Heart left ventricle (tissue), 16 donors: ENCODE measurements at regions not wholly inside any gene's neighbourhood (a gene's known extent, or its start where the extent isn't known, plus 50 kb on each side); places are given as distances from the start of the nearest gene placed in this dataset.

Source experiments
- ATAC-seq, 4 donors: fragments of 200-7000 bp; cut with Tn5 transposase; one replicate each; pipeline ENCODE4 v1.9.1; 2020 to 2022; ENCODE audit warnings: moderate library complexity in 4 of 4, mild to moderate bottlenecking in 3 of 4, moderate number of reproducible peaks in 1 of 4
- DNase-seq, 5 donors: peaks; one replicate each; pipeline ENCODE4 v3.0.0-alpha.2; 2020
- H3K27ac ChIP-seq, 12 donors: fragments of 200-600 bp; sonication (generic) in 4 of 12; one replicate each; pipeline versions ENCODE4 v1.5.0 to v1.8.0; 2016 to 2022; ENCODE audit warnings: mild to moderate bottlenecking in 2 of 12
- H3K27me3 ChIP-seq, 9 donors: fragments of 200-600 bp; sonication (generic) in 2 of 9; one replicate each; pipeline versions ENCODE4 v1.5.1 to v1.8.0; 2016 to 2022; ENCODE audit warnings: mild to moderate bottlenecking in 3 of 9
- H3K36me3 ChIP-seq, 9 donors: fragments of 200-600 bp; sonication (generic) in 2 of 9; one replicate each; pipeline versions ENCODE4 v1.5.0 to v1.8.0; 2018 to 2022; ENCODE audit warnings: mild to moderate bottlenecking in 2 of 9
- H3K4me1 ChIP-seq, 12 donors: fragments of 200-600 bp; sonication (generic) in 4 of 12; one replicate each; pipeline versions ENCODE4 v1.5.0 to v1.8.0; 2016 to 2022; ENCODE audit warnings: mild to moderate bottlenecking in 3 of 12
- H3K4me3 ChIP-seq, 12 donors: fragments of 200-600 bp; sonication (generic) in 4 of 12; one replicate each; pipeline versions ENCODE4 v1.5.0 to v1.8.0; 2017 to 2022; ENCODE audit warnings: mild to moderate bottlenecking in 9 of 12, moderate library complexity in 4 of 12
- H3K9me3 ChIP-seq, 12 donors: fragments of 200-600 bp; sonication (generic) in 4 of 12; one replicate each; pipeline versions ENCODE4 v1.5.0 to v1.8.0; 2016 to 2022; ENCODE audit warnings: mild to moderate bottlenecking in 1 of 12
- CTCF ChIP-seq, 12 donors: fragments of 200-600 bp; sonication (generic) in 4 of 12; IDR thresholded peaks; one replicate each; pipeline versions ENCODE4 v1.5.0 to v1.8.0; 2018 to 2022; ENCODE audit warnings: antibody characterized with exemption in 12 of 12, mild to moderate bottlenecking in 5 of 12
- POLR2A ChIP-seq, 2 donors: fragments of 450-650 bp; IDR thresholded peaks; one replicate each; pipeline ENCODE4 v1.6.1; 2017; ENCODE audit warnings: antibody characterized with exemption in 2 of 2, mild to moderate bottlenecking in 2 of 2, moderate library complexity in 2 of 2
- WGBS, 4 donors: extraction: QIAGEN DNeasy Blood & Tissue Kit in 2 of 4; methylation state at CpG; one replicate each; pipeline versions ENCODE4 v1.1.5 to v1.1.7; 2013 to 2018; 5-methylcytosine and 5-hydroxymethylcytosine counted together
- intact Hi-C, 10 donors: fragments of 100-400 bp; cut with DNase I; formaldehyde crosslinking; loops; one replicate each; pipeline versions ENCODE4 v1.11.1 to v1.14.2; 2022
- donor health status: ischemic (EF 13 %, LVEDD 7.1; RV severe dilation, severe dysfunction).
- donor health status: healthy with polysubstance abuse.
- donor health status: DM: no; HTN: yes; CAD: no.
- donor health status: DM: no; HTN: no; CAD: no.
- donor health status: ischemic (EF 25% LVEDD 6.9; RV normal size, moderate dysfunction).
- donor health status: ischemic (EF 25% LVEDD 5.7; RV mildly dilated, moderate dysfunction).
- donor health status: healthy.
- donor health status: DM: yes; HTN: yes; CAD: no.
- donor health status: ischemic (EF 35%, LVEDD 5.7; RV mildly dilated, moderate dysfunction).
- donor health status: nonischemic (EF 11% LVEDD 7.7; RV severe dilation, severe dysfunction).
- donor health status: DM: yes; HTN: yes; CAD: no.
- donor health status: PGD.
- donor health status: ischemic (EF 29% LVEDD 5.4; RV normal size, mild dysfunction).
- donor health status: nonischemic (EF 23%, LVEDD 6.1; RV moderate dilation, normal function).

GRCh38 chr6:9784786-9785185 lies 630.1 kb downstream of the TFAP2A start:
- H3K4me3 ChIP-seq, result no peak overlapping the region
- H3K27ac ChIP-seq, result no peak overlapping the region
- H3K27me3 ChIP-seq, result no peaks in the 10 kb centered on the region
- no peaks in the 10 kb centered on the region for H3K4me1 ChIP-seq
- no peak for DNase-seq
- ATAC-seq, result no peak
- no peaks in the 10 kb centered on the region for H3K36me3 ChIP-seq
- H3K9me3 ChIP-seq, result no peaks in the 10 kb centered on the region
- no peak for TF ChIP-seq CTCF (IDR thresholded peaks at IDR 0.05)
- no peak for TF ChIP-seq POLR2A (IDR thresholded peaks at IDR 0.05)
- 60 to 70% (median 65%) methylated on average over 3 of the region's 3 CpGs for WGBS, 4 donors
- intact Hi-C loops, result no loop called here

- TF ChIP-seq CTCF (IDR thresholded peaks at IDR 0.05) (no peak), POLR2A (IDR thresholded peaks at IDR 0.05) (no peak)
- no peaks in the 10 kb centered on the region for H3K4me1 ChIP-seq
- peaks cover 0 to under 1% (median 0%) of the 10 kb centered on the region in 9 donors for H3K27me3 ChIP-seq
- DNase-seq, result no peak
- 37 to 48% (median 42%) methylated on average over 6 of the region's 6 CpGs for WGBS, 4 donors
- H3K9me3 ChIP-seq, result no peaks in the 10 kb centered on the region
- intact Hi-C loops, result no loop called here
- H3K4me3 ChIP-seq, result no peak overlapping the region
- no peak overlapping the region for H3K27ac ChIP-seq
- no peak for ATAC-seq
- no peaks in the 10 kb centered on the region for H3K36me3 ChIP-seq
These were observed 631.3 kb downstream of the TFAP2A start for GRCh38 chr6:9783567-9783966.

GRCh38 chr6:9766240-9766915 lies 648.5 kb downstream of the TFAP2A start:
- WGBS, 4 donors, result 49 to 61% (median 57%) methylated on average over 6 of the region's 6 CpGs
- ATAC-seq (no peak), DNase-seq (no peak)
- H3K9me3 ChIP-seq, result no peaks in the 10 kb centered on the region
- H3K27ac ChIP-seq, result no peak overlapping the region
- no peaks in the 10 kb centered on the region for H3K4me1 ChIP-seq
- no peaks in the 10 kb centered on the region for H3K36me3 ChIP-seq
- intact Hi-C loops, result no loop called here
- no peak overlapping the region for H3K4me3 ChIP-seq
- no peak for TF ChIP-seq CTCF (IDR thresholded peaks at IDR 0.05)
- no peak for TF ChIP-seq POLR2A (IDR thresholded peaks at IDR 0.05)
- H3K27me3 ChIP-seq, result no peaks in the 10 kb centered on the region

- H3K4me1 ChIP-seq, result no peaks in the 10 kb centered on the region
- DNase-seq, result no peak
- H3K27ac ChIP-seq, result no peak overlapping the region
- no peak for ATAC-seq
- 86 to 93% (median 89%) methylated on average over 4 of the region's 4 CpGs for WGBS, 4 donors
- no peaks in the 10 kb centered on the region for H3K27me3 ChIP-seq
- intact Hi-C loops, result no loop called here
- H3K9me3 ChIP-seq, result no peaks in the 10 kb centered on the region
- H3K4me3 ChIP-seq, result no peak overlapping the region
- H3K36me3 ChIP-seq, result no peaks in the 10 kb centered on the region
- TF ChIP-seq POLR2A (IDR thresholded peaks at IDR 0.05), result no peak
- no peak for TF ChIP-seq CTCF (IDR thresholded peaks at IDR 0.05)
These were observed 653.7 kb downstream of the TFAP2A start for GRCh38 chr6:9761220-9761619.
